ENCODE measurements at regions not wholly inside any gene's neighbourhood (a gene's known extent, or its start where the extent isn't known, plus 50 kb on each side); places are given as distances from the start of the nearest gene placed in this dataset.

DNA sequence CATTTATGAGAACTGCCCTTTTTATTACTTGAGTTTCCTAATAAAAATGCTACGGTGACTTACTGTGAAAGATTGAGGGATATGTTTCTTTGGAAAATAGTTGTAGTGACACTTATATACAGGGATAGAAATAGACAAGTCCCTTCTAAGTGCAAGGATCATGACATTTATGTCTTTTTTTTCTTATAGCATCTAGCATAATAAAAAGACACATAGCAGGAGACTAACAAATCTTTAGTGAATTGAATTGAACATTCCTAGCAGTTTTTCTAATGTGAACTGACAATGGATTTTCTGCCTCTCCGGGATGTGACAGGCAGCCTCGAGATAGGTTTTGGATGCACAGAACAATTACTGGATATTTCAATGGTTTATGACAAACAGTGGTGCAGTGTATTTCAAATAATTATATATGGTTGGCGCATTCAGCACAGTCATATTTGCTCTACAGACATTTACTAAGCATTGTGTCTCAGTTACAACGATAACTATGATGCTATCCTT lies 562.8 kb downstream of the ADCYAP1 start:
- TF ChIP-seq, protein P1, sequence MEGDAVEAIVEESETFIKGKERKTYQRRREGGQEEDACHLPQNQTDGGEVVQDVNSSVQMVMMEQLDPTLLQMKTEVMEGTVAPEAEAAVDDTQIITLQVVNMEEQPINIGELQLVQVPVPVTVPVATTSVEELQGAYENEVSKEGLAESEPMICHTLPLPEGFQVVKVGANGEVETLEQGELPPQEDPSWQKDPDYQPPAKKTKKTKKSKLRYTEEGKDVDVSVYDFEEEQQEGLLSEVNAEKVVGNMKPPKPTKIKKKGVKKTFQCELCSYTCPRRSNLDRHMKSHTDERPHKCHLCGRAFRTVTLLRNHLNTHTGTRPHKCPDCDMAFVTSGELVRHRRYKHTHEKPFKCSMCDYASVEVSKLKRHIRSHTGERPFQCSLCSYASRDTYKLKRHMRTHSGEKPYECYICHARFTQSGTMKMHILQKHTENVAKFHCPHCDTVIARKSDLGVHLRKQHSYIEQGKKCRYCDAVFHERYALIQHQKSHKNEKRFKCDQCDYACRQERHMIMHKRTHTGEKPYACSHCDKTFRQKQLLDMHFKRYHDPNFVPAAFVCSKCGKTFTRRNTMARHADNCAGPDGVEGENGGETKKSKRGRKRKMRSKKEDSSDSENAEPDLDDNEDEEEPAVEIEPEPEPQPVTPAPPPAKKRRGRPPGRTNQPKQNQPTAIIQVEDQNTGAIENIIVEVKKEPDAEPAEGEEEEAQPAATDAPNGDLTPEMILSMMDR (IDR thresholded peaks at IDR 0.05; ENCODE audit: insufficient read depth, low read length): no peak
- no peak for TF ChIP-seq POLR2AphosphoS5 (IDR thresholded peaks at IDR 0.05; ENCODE audit: low read depth)

Data from HL-60 (cell line).